ENCODE measurements at regions not wholly inside any gene's neighbourhood (a gene's known extent, or its start where the extent isn't known, plus 50 kb on each side); places are given as distances from the start of the nearest gene placed in this dataset.

- peaks cover 39% of the 10 kb centered on the region for H3K9me3 Mint-ChIP-seq
- H3K4me3 Mint-ChIP-seq: no peak overlapping the region
- H3K36me3 Mint-ChIP-seq (ENCODE audit: low read depth): no peaks in the 10 kb centered on the region
- TF ChIP-seq, protein P1, sequence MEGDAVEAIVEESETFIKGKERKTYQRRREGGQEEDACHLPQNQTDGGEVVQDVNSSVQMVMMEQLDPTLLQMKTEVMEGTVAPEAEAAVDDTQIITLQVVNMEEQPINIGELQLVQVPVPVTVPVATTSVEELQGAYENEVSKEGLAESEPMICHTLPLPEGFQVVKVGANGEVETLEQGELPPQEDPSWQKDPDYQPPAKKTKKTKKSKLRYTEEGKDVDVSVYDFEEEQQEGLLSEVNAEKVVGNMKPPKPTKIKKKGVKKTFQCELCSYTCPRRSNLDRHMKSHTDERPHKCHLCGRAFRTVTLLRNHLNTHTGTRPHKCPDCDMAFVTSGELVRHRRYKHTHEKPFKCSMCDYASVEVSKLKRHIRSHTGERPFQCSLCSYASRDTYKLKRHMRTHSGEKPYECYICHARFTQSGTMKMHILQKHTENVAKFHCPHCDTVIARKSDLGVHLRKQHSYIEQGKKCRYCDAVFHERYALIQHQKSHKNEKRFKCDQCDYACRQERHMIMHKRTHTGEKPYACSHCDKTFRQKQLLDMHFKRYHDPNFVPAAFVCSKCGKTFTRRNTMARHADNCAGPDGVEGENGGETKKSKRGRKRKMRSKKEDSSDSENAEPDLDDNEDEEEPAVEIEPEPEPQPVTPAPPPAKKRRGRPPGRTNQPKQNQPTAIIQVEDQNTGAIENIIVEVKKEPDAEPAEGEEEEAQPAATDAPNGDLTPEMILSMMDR (IDR thresholded peaks at IDR 0.05; ENCODE audit: unreplicated experiment in 3 of 3): no peak
- no peak overlapping the region for H3K27ac Mint-ChIP-seq
- H3K4me1 Mint-ChIP-seq: no peaks in the 10 kb centered on the region
- H3K27me3 Mint-ChIP-seq (ENCODE audit: low read depth): peaks cover 24% of the 10 kb centered on the region
Observed at GRCh38 chr22:47341464-47341863, 579.0 kb downstream of the TBC1D22A start.

DNA sequence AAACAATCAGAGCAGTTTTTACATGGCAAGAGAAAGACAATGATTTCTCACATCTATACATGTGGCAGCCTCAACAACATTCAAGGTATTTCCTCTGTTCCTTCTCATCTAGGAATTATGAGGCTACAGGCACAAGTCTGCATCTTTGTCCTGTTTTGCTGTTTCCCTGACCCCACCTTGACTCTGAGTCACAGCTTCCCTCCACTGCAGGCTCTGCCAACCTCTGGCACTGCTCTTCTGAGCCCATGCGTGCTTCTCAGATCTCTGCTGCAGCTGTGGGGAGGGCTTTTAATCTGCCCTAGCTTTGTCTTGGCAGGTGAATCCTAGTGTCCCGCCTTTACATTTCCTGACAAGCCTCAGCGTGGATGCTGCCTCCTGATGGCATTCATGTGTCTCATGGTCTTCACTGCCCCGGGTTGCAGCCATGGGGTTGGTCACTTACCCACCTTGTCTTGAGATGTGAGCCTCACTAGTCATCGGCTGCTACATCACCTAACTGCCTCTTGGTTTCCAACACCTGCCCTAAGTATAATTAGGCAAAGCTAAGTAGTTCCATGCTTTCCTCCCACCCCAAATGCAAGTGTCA, 578.5 kb downstream of the TBC1D22A start:
- TF ChIP-seq, protein P1 (IDR thresholded peaks at IDR 0.05; ENCODE audit: unreplicated experiment in 3 of 3): no peak
- peaks cover 43% of the 10 kb centered on the region for H3K9me3 Mint-ChIP-seq
- H3K27me3 Mint-ChIP-seq (ENCODE audit: low read depth): peaks cover 27% of the 10 kb centered on the region
- no peaks in the 10 kb centered on the region for H3K4me1 Mint-ChIP-seq
- H3K4me3 Mint-ChIP-seq: no peak overlapping the region
- H3K36me3 Mint-ChIP-seq (ENCODE audit: low read depth): no peaks in the 10 kb centered on the region
- no peak overlapping the region for H3K27ac Mint-ChIP-seq

DNA sequence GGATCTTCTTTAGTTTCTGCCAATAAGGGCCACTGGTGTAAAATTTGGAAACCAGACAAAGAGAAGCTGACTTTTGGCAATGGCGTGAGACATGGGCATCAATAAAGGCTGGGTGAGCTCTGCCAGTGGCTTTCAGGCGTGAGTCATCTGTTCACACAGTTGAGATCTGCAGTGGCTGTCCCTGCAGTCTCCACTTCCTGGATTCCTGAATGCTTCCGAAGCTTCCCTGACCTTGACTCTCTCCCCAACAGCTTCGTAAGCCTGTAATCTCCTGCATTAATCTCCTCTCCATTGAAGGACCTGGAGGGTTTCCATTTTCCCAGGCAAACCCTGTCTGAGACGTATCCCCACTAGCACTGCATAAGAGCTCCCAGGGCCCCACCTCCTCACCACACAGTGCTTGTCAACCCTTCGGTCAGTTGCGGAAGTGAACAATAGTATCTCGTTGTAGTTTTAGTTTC, 574.7 kb downstream of the TBC1D22A start:
- H3K4me1 Mint-ChIP-seq: peaks cover 9% of the 10 kb centered on the region
- TF ChIP-seq, protein P1 (IDR thresholded peaks at IDR 0.05; ENCODE audit: unreplicated experiment in 3 of 3): no peak
- peaks cover 31% of the 10 kb centered on the region for H3K27me3 Mint-ChIP-seq (ENCODE audit: low read depth)
- H3K4me3 Mint-ChIP-seq: no peak overlapping the region
- no peak overlapping the region for H3K27ac Mint-ChIP-seq
- H3K36me3 Mint-ChIP-seq (ENCODE audit: low read depth): no peaks in the 10 kb centered on the region
- H3K9me3 Mint-ChIP-seq: peaks cover 49% of the 10 kb centered on the region

DNA sequence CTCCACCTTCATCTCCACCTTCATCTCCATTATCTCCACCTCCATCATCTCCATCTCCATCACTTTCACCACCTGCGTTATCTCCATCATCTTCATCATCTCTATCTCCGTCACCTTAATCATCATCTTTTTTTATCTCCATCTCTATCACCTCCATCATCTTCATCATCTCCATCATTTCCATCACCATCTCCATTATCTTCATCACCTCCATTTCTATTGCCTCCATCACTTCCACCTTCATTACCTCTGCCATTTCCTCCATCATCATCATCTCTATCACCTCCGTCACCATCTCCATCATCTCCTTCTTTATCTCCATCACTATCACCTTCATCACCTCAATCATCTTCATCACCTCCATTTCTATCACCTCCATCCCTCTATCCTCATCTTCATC, 573.5 kb downstream of the TBC1D22A start:
- peaks cover 9% of the 10 kb centered on the region for H3K4me1 Mint-ChIP-seq
- TF ChIP-seq, protein P1 (IDR thresholded peaks at IDR 0.05; ENCODE audit: unreplicated experiment in 3 of 3): no peak
- peaks cover 34% of the 10 kb centered on the region for H3K27me3 Mint-ChIP-seq (ENCODE audit: low read depth)
- no peak overlapping the region for H3K27ac Mint-ChIP-seq
- peaks cover 49% of the 10 kb centered on the region for H3K9me3 Mint-ChIP-seq
- no peaks in the 10 kb centered on the region for H3K36me3 Mint-ChIP-seq (ENCODE audit: low read depth)
- no peak overlapping the region for H3K4me3 Mint-ChIP-seq

DNA sequence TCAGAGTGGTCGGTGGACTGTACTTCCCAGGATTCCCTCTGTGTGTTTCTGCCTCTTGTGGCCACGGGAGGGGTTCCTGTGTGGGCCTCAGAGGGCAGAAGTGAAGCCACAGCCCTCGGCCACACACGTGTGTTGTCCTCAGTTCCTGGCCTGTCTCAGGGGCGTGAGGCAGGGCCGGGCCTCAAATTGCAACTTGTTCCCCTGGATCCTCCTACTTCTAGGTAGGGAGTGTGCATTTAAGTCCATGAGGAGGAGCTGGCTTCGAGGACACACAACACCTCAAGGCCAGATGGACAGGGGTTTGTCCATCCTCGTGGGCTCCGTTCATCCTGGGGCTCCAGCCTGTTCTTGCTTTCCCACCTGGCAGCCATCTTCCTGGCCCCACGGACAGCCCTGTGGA, 573.0 kb downstream of the TBC1D22A start:
- Mint-ChIP-seq H3K27me3 (ENCODE audit: low read depth) (peaks cover 36% of the 10 kb centered on the region), H3K4me1 (peaks cover 9% of the 10 kb centered on the region), H3K27ac (no peak overlapping the region), H3K9me3 (peaks cover 48% of the 10 kb centered on the region), H3K4me3 (no peak overlapping the region), H3K36me3 (ENCODE audit: low read depth) (no peaks in the 10 kb centered on the region)
- TF ChIP-seq, protein P1 (IDR thresholded peaks at IDR 0.05; ENCODE audit: unreplicated experiment in 3 of 3): no peak

DNA sequence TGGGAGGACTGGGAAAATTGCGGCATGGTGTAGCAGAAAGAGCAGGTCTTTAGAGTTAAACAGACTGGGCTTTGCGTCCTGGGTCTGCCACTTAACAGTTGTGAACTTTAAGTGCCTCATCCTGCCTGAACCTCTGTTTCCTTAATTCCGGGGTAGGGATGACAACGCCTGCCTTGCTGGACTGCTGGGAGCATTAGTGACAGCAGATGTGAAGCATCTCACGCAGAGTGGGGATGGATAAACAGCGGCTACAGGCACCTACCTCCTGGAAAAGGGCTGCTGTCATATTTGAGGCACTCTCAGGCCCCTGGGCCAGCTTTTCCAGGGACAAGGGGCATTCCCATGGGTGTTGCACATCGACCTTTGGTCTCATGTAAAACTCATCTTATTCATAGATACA, 572.2 kb downstream of the TBC1D22A start:
- peaks cover 38% of the 10 kb centered on the region for H3K27me3 Mint-ChIP-seq (ENCODE audit: low read depth)
- H3K9me3 Mint-ChIP-seq: peaks cover 49% of the 10 kb centered on the region
- no peak overlapping the region for H3K4me3 Mint-ChIP-seq
- H3K36me3 Mint-ChIP-seq (ENCODE audit: low read depth): no peaks in the 10 kb centered on the region
- H3K4me1 Mint-ChIP-seq: peaks cover 9% of the 10 kb centered on the region
- H3K27ac Mint-ChIP-seq: no peak overlapping the region
- TF ChIP-seq, protein P1 (IDR thresholded peaks at IDR 0.05; ENCODE audit: unreplicated experiment in 3 of 3): no peak

Data from nephron (organoid).